Adrenal gland (tissue), 5 donors: ENCODE measurements at regions not wholly inside any gene's neighbourhood (a gene's known extent, or its start where the extent isn't known, plus 50 kb on each side); places are given as distances from the start of the nearest gene placed in this dataset.

ENCODE experiments used
- POLR2A ChIP-seq, 2 donors: fragments of 450-650 bp; IDR thresholded peaks; one replicate each; pipeline ENCODE4 v1.6.1; 2017; ENCODE audit warnings: antibody characterized with exemption in 2 of 2, mild to moderate bottlenecking in 2 of 2, moderate library complexity in 1 of 2
- TF ChIP-seq, protein P1 (sequence below), 6 experiments: fragments of 450-650 bp in 4 of 6; fragments of 200-600 bp in 2 of 6; sonication (generic) in 1 of 6; IDR thresholded peaks; 1 replicate in 5 of 6; 2 replicates in 1 of 6; pipeline versions ENCODE4 v1.5.1 to v1.8.0; 2016 to 2021; ENCODE audit warnings: antibody characterized with exemption in 6 of 6, mild to moderate bottlenecking in 2 of 6, moderate library complexity in 1 of 6
- donor health status: DM: no; HTN: no; CAD: no.

- TF ChIP-seq, protein P1, sequence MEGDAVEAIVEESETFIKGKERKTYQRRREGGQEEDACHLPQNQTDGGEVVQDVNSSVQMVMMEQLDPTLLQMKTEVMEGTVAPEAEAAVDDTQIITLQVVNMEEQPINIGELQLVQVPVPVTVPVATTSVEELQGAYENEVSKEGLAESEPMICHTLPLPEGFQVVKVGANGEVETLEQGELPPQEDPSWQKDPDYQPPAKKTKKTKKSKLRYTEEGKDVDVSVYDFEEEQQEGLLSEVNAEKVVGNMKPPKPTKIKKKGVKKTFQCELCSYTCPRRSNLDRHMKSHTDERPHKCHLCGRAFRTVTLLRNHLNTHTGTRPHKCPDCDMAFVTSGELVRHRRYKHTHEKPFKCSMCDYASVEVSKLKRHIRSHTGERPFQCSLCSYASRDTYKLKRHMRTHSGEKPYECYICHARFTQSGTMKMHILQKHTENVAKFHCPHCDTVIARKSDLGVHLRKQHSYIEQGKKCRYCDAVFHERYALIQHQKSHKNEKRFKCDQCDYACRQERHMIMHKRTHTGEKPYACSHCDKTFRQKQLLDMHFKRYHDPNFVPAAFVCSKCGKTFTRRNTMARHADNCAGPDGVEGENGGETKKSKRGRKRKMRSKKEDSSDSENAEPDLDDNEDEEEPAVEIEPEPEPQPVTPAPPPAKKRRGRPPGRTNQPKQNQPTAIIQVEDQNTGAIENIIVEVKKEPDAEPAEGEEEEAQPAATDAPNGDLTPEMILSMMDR (IDR thresholded peaks at IDR 0.05): no peak
- TF ChIP-seq POLR2A (IDR thresholded peaks at IDR 0.05): no peak
These were observed 74.0 kb downstream of the GASK1B start for GRCh38 chr4:158098802-158099201.
